HK-2 (cell line): ENCODE measurements at regions not wholly inside any gene's neighbourhood (a gene's known extent, or its start where the extent isn't known, plus 50 kb on each side); places are given as distances from the start of the nearest gene placed in this dataset.

Experiments
- DNase-seq: peaks from one replicate; pipeline ENCODE4 v3.0.0-alpha.2; 2018; ENCODE audit not compliant: unreplicated experiment

GRCh38 chr4:23401572-23401971 is 488.3 kb downstream of the PPARGC1A start:
- DNase-seq: no peak

- DNase-seq: no peak
These were observed 496.9 kb downstream of the PPARGC1A start for GRCh38 chr4:23392860-23393458.

- DNase-seq: no peak
These were observed 499.6 kb downstream of the PPARGC1A start for GRCh38 chr4:23390246-23390645.

- DNase-seq: no peak
These were observed 501.0 kb downstream of the PPARGC1A start for GRCh38 chr4:23388699-23389395.

- DNase-seq: no peak
These were observed 501.6 kb downstream of the PPARGC1A start for GRCh38 chr4:23388255-23388654.

GRCh38 chr4:23384741-23385140 is 505.1 kb downstream of the PPARGC1A start:
- DNase-seq: no peak

- no peak for DNase-seq
These were observed 507.0 kb downstream of the PPARGC1A start for GRCh38 chr4:23382879-23383278.

- peak; percentile 53 for DNase-seq
These were observed 515.6 kb downstream of the PPARGC1A start for GRCh38 chr4:23374259-23374658.

- peak; percentile 79 for DNase-seq
These were observed 516.6 kb downstream of the PPARGC1A start for GRCh38 chr4:23373261-23373660.

GRCh38 chr4:23371533-23371932 is 518.3 kb downstream of the PPARGC1A start:
- DNase-seq: no peak

- DNase-seq: no peak
These were observed 520.5 kb downstream of the PPARGC1A start for GRCh38 chr4:23369331-23369730.

GRCh38 chr4:23368081-23368697 is 521.7 kb downstream of the PPARGC1A start:
- no peak for DNase-seq

- no peak for DNase-seq
These were observed 523.3 kb downstream of the PPARGC1A start for GRCh38 chr4:23366557-23366906.

- no peak for DNase-seq
These were observed 523.8 kb downstream of the PPARGC1A start for GRCh38 chr4:23365871-23366556.

- DNase-seq: no peak
These were observed 524.8 kb downstream of the PPARGC1A start for GRCh38 chr4:23365086-23365485.

GRCh38 chr4:23364167-23364566 is 525.7 kb downstream of the PPARGC1A start:
- DNase-seq: no peak

- no peak for DNase-seq
These were observed 528.4 kb downstream of the PPARGC1A start for GRCh38 chr4:23361453-23361852.

GRCh38 chr4:23360718-23361117 is 529.1 kb downstream of the PPARGC1A start:
- no peak for DNase-seq

- DNase-seq: no peak
These were observed 534.6 kb downstream of the PPARGC1A start for GRCh38 chr4:23355258-23355657.

- no peak for DNase-seq
These were observed 536.6 kb downstream of the PPARGC1A start for GRCh38 chr4:23353200-23353599.

- no peak for DNase-seq
These were observed 540.9 kb downstream of the PPARGC1A start for GRCh38 chr4:23348789-23349498.

GRCh38 chr4:23337292-23337691 is 552.6 kb downstream of the PPARGC1A start:
- DNase-seq: no peak
